A673 (cell line): ENCODE measurements at regions not wholly inside any gene's neighbourhood (a gene's known extent, or its start where the extent isn't known, plus 50 kb on each side); places are given as distances from the start of the nearest gene placed in this dataset.
"Not testable (repeated sequence)": the region's sequence is repeated elsewhere in the genome, so short reads cannot be mapped to it uniquely, and the experiment has no call there.

Source experiments
- BruUV-seq: library from RNA; stranded (reverse); fragments of 400-500 nt; replicated peaks from 2 replicates; lab custom pipeline; 2021; lab: Mats Ljungman, UMichigan
- CTCF ChIA-PET: fragments of 300-600 bp; sonication (Branson Sonifier 250); formaldehyde crosslinking; loops from one replicate; lab custom pipeline; 2022; ENCODE audit warnings: antibody characterized with exemption; lab: Charles Lee
- POLR2A ChIA-PET: fragments of 300-600 bp; sonication (Branson Sonifier 250); formaldehyde crosslinking; loops from one replicate; lab custom pipeline; 2022; ENCODE audit warnings: antibody characterized with exemption; ENCODE audit not compliant: low non-redundant PET; lab: Charles Lee
- DNase-seq: peaks from one replicate; pipeline ENCODE4 v3.0.0-alpha.2; 2015; ENCODE audit warnings: low spot score
- H3K27ac ChIP-seq: fragments of 200-600 bp; sonication (generic); 2 replicates; pipeline ENCODE4 v1.5.1; 2016; ENCODE audit warnings: mixed run types, low read depth, mild to moderate bottlenecking, mixed read lengths, antibody characterized with exemption, low read length; ENCODE audit not compliant: poor library complexity, severe bottlenecking
- H3K27me3 ChIP-seq: fragments of 200-600 bp; sonication (generic); replicated peaks from 2 replicates; pipeline ENCODE4 v1.6.1; 2017; ENCODE audit warnings: mixed run types, low read depth, mild to moderate bottlenecking, mixed read lengths, antibody characterized with exemption, low read length; ENCODE audit not compliant: insufficient read depth, poor library complexity
- H3K36me3 ChIP-seq: fragments of 200-600 bp; sonication (generic); 2 replicates; pipeline ENCODE4 v1.6.1; 2016; ENCODE audit warnings: mixed run types, mild to moderate bottlenecking, mixed read lengths, antibody characterized with exemption, low read length; ENCODE audit not compliant: insufficient read depth, poor library complexity, severe bottlenecking
- H3K4me1 ChIP-seq: fragments of 200-600 bp; sonication (generic); 2 replicates; pipeline ENCODE4 v1.6.1; 2017; ENCODE audit warnings: mixed run types, mild to moderate bottlenecking, mixed read lengths, antibody characterized with exemption, low read length; ENCODE audit not compliant: insufficient read depth, poor library complexity, severe bottlenecking
- H3K4me3 ChIP-seq: fragments of 200-600 bp; sonication (generic); 2 replicates; pipeline ENCODE4 v1.5.1; 2016; ENCODE audit warnings: low read depth, mixed run types, mild to moderate bottlenecking, mixed read lengths, low read length; ENCODE audit not compliant: poor library complexity, severe bottlenecking
- H3K9me3 ChIP-seq: fragments of 200-600 bp; sonication (generic); 2 replicates; pipeline ENCODE4 v1.6.1; 2016; ENCODE audit warnings: mixed run types, low read depth, mild to moderate bottlenecking, mixed read lengths, antibody characterized with exemption, low read length; ENCODE audit not compliant: poor library complexity, severe bottlenecking
- CTCF ChIP-seq: fragments of 300-800, 200-600 bp; sonication (generic); conservative IDR thresholded peaks from 2 replicates; pipeline ENCODE4 v1.5.1; 2017; ENCODE audit warnings: low read depth, mild to moderate bottlenecking, antibody characterized with exemption, low read length, moderate library complexity, mixed read lengths
- EZH2 ChIP-seq: fragments of 200-600 bp; sonication (generic); IDR thresholded peaks from 2 replicates; pipeline ENCODE4 v1.6.1; 2017; ENCODE audit warnings: borderline replicate concordance, low read depth, mild to moderate bottlenecking, mixed read lengths, antibody characterized with exemption, low read length; ENCODE audit not compliant: poor library complexity, severe bottlenecking
- intact Hi-C: fragments of 100-400 bp; cut with micrococcal nuclease; formaldehyde crosslinking; loops from one replicate; pipeline ENCODE4 v1.10.0; 2022; ENCODE audit not compliant: unreplicated experiment

GRCh38 chr2:235105821-235106359 lies 154.1 kb downstream of the SH3BP4 start:
- TF ChIP-seq CTCF (no peak), EZH2 (no peak)
- no peaks in the 10 kb centered on the region for H3K27me3 ChIP-seq
- no TSS peak for BruUV-seq
- intact Hi-C loops = no loop called here
- ChIA-PET CTCF (interaction anchor here (2.4 kb wide), 1 partner anchor 561 kb away, joined by 7 read pairs; no protein-coding TSS in a partner anchor), POLR2A (no interaction called here)
- H3K36me3 ChIP-seq = no peaks in the 10 kb centered on the region
- no peaks in the 10 kb centered on the region for H3K9me3 ChIP-seq
- DNase-seq = no peak
- H3K4me3 ChIP-seq = no peak overlapping the region
- H3K27ac ChIP-seq = no peak overlapping the region
- no peaks in the 10 kb centered on the region for H3K4me1 ChIP-seq

- no peaks in the 10 kb centered on the region for H3K36me3 ChIP-seq
- H3K27me3 ChIP-seq = no peaks in the 10 kb centered on the region
- CTCF ChIA-PET = interaction anchor here (0.5 to 2.4 kb wide), 8 partner anchors 10 to 846 kb away, joined by 3 to 8 read pairs (median 4); no protein-coding TSS in a partner anchor
- intact Hi-C loops = loop anchor here (1.0 kb wide), 1 partner anchor 557 kb away; no protein-coding TSS in a partner anchor
- POLR2A ChIA-PET = no interaction called here
- no peaks in the 10 kb centered on the region for H3K9me3 ChIP-seq
- DNase-seq = peak; percentile 81
- no peaks in the 10 kb centered on the region for H3K4me1 ChIP-seq
- H3K4me3 ChIP-seq = no peak overlapping the region
- no peak overlapping the region for H3K27ac ChIP-seq
- BruUV-seq = no TSS peak
- TF ChIP-seq CTCF = peak; percentile 75
- TF ChIP-seq EZH2 = no peak
Observed at GRCh38 chr2:235106874-235107639, 155.2 kb downstream of the SH3BP4 start.

GRCh38 chr2:235107640-235107951 lies 155.8 kb downstream of the SH3BP4 start:
- Histone ChIP-seq H3K36me3 (no peaks in the 10 kb centered on the region), H3K4me1 (no peaks in the 10 kb centered on the region), H3K9me3 (no peaks in the 10 kb centered on the region), H3K4me3 (no peak overlapping the region), H3K27me3 (no peaks in the 10 kb centered on the region), H3K27ac (no peak overlapping the region)
- no TSS peak for BruUV-seq
- POLR2A ChIA-PET = no interaction called here
- no peak for DNase-seq
- intact Hi-C loops = loop anchor here (1.0 kb wide), 1 partner anchor 557 kb away; no protein-coding TSS in a partner anchor
- no peak for TF ChIP-seq CTCF
- CTCF ChIA-PET = interaction anchor here (0.5 to 2.4 kb wide), 6 partner anchors 9 to 562 kb away, joined by 3 to 8 read pairs (median 6); no protein-coding TSS in a partner anchor

- H3K27me3 ChIP-seq, H3K4me1 ChIP-seq, POLR2A ChIA-PET, DNase-seq, BruUV-seq, intact Hi-C loops, H3K9me3 ChIP-seq, H3K27ac ChIP-seq, H3K4me3 ChIP-seq, CTCF ChIA-PET, H3K36me3 ChIP-seq: not testable (repeated sequence)
Observed at GRCh38 chr2:235109561-235109960, 157.7 kb downstream of the SH3BP4 start.
